Testis (tissue), 2 donors: ENCODE measurements at regions not wholly inside any gene's neighbourhood (a gene's known extent, or its start where the extent isn't known, plus 50 kb on each side); places are given as distances from the start of the nearest gene placed in this dataset.

Experiments used
- DNase-seq: peaks from one replicate; pipeline ENCODE4 v3.0.0-alpha.2; 2019
- H3K27ac ChIP-seq, 2 donors: fragments of 200-600 bp; sonication (generic); one replicate each; pipeline ENCODE4 v1.5.1; 2019
- H3K27me3 ChIP-seq: fragments of 200-600 bp; sonication (generic); one replicate; pipeline ENCODE4 v1.5.1; 2019
- H3K36me3 ChIP-seq: fragments of 200-600 bp; sonication (generic); one replicate; pipeline ENCODE4 v1.5.1; 2017; ENCODE audit warnings: low read depth; ENCODE audit errors: missing control alignments
- H3K4me1 ChIP-seq: fragments of 200-600 bp; sonication (generic); one replicate; pipeline ENCODE4 v1.5.1; 2019
- H3K4me3 ChIP-seq, 2 donors: fragments of 200-600 bp; sonication (generic); one replicate each; pipeline ENCODE4 v1.5.1; 2017 to 2019
- H3K9me3 ChIP-seq: fragments of 200-600 bp; sonication (generic); one replicate; pipeline ENCODE4 v1.5.1; 2017
- POLR2A ChIP-seq: fragments of 450-650 bp; IDR thresholded peaks from one replicate; pipeline ENCODE4 v1.6.1; 2017; ENCODE audit warnings: antibody characterized with exemption, mild to moderate bottlenecking, moderate library complexity
- WGBS, 2 donors: methylation state at CpG; one replicate each; pipeline ENCODE4 v1.1.5; 2018; 5-methylcytosine and 5-hydroxymethylcytosine counted together
- intact Hi-C: fragments of 100-400 bp; cut with DNase I; formaldehyde crosslinking; loops from one replicate; pipeline ENCODE4 v1.15.1; 2023; ENCODE audit warnings: low total_unique reads
- TF ChIP-seq, protein P1 (sequence below), 3 experiments: fragments of 450-650 bp in 2 of 3; fragments of 200-600 bp in 1 of 3; sonication (generic) in 1 of 3; IDR thresholded peaks; one replicate each; pipeline ENCODE4 v1.5.1; 2016 to 2019; ENCODE audit warnings: antibody characterized with exemption in 3 of 3, mild to moderate bottlenecking in 2 of 3, moderate library complexity in 1 of 3

DNA sequence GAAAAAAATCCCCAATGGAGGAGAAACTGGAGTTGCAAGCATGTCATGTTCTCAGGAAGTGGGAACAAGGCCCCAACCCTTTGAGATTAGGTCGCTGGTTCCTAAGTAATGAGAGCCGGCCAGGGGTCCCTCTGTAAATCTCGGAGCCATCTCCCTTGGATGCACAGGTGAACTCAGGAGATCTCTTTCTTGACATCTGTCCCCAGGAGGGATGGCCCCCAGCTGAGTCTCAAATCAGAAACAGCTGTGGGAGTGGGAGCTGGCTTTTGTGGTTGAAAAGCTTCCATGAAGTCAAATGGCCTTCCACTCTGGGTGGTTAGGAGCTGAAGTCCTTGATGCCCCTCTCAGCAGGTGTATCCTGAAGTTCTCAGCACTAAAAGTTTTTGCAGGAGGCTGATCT is 257.1 kb downstream of the BMP7 start:
- DNase-seq: no peak
- no peaks in the 10 kb centered on the region for H3K4me1 ChIP-seq
- TF ChIP-seq POLR2A: no peak
- TF ChIP-seq, protein P1, sequence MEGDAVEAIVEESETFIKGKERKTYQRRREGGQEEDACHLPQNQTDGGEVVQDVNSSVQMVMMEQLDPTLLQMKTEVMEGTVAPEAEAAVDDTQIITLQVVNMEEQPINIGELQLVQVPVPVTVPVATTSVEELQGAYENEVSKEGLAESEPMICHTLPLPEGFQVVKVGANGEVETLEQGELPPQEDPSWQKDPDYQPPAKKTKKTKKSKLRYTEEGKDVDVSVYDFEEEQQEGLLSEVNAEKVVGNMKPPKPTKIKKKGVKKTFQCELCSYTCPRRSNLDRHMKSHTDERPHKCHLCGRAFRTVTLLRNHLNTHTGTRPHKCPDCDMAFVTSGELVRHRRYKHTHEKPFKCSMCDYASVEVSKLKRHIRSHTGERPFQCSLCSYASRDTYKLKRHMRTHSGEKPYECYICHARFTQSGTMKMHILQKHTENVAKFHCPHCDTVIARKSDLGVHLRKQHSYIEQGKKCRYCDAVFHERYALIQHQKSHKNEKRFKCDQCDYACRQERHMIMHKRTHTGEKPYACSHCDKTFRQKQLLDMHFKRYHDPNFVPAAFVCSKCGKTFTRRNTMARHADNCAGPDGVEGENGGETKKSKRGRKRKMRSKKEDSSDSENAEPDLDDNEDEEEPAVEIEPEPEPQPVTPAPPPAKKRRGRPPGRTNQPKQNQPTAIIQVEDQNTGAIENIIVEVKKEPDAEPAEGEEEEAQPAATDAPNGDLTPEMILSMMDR (IDR thresholded peaks at IDR 0.05): no peak
- no peak overlapping the region for H3K27ac ChIP-seq
- H3K36me3 ChIP-seq: no peaks in the 10 kb centered on the region
- no peaks in the 10 kb centered on the region for H3K27me3 ChIP-seq
- 67 to 100% methylated on average over 3 of the region's 3 CpGs for WGBS, 2 donors
- no peaks in the 10 kb centered on the region for H3K9me3 ChIP-seq
- intact Hi-C loops: no loop called here
- no peak overlapping the region for H3K4me3 ChIP-seq

DNA sequence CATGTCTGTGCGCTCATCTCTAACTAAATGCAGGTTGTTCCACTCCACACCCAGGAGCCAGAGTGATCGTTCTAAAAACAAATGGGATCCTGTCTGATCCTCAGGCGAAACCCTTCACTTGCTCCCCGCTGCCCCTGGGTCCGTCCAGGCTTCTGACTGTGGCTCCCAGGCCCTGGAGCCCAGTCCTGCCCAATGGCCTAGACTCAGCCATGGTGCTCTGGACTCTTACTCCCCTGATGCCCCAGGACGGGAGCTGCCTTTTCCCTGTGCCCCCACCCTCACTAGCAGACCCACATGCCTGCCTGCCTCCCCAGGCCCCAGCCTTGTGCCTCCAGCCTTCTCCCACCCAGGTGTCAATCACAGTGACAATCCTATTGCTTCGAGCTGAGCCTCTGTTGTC is 256.7 kb downstream of the BMP7 start:
- WGBS, 2 donors: 70 to 84% methylated on average over 7 of the region's 7 CpGs
- no peaks in the 10 kb centered on the region for H3K27me3 ChIP-seq
- intact Hi-C loops: no loop called here

DNA sequence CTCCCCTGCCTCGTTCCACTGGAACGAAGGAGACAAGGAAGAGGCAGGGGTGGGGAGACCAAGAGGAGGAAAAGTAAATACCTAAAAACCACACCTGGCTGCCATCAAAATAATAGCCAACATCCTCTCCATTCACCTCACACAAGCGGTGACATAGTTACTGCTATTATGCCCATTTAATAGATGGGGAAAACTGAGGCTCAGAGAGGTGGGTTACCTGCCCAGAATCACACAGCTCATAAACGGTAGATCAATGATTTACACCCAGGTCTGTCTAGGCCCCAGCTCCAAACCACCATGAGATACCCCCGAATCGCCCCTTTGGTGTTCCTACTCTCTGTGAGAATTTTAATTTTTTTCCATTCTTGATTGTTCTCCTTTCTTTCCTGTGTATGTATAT is 253.8 kb downstream of the BMP7 start:
- Histone ChIP-seq H3K9me3 (no peaks in the 10 kb centered on the region), H3K4me3 (no peak overlapping the region), H3K27ac (no peak overlapping the region), H3K27me3 (no peaks in the 10 kb centered on the region), H3K36me3 (no peaks in the 10 kb centered on the region), H3K4me1 (no peaks in the 10 kb centered on the region)
- DNase-seq: no peak
- intact Hi-C loops: no loop called here
- TF ChIP-seq, protein P1 (IDR thresholded peaks at IDR 0.05): no peak
- TF ChIP-seq POLR2A: no peak
- WGBS, 2 donors: 85 to 90% methylated on average over 6 of the region's 6 CpGs

More for the DNA sequence above, 256.7 kb downstream of the BMP7 start:
- TF ChIP-seq, protein P1 (IDR thresholded peaks at IDR 0.05): no peak
- no peak for TF ChIP-seq POLR2A
- H3K4me3 ChIP-seq: no peak overlapping the region
- DNase-seq: no peak
- H3K27ac ChIP-seq: no peak overlapping the region
- H3K36me3 ChIP-seq: no peaks in the 10 kb centered on the region
- H3K9me3 ChIP-seq: no peaks in the 10 kb centered on the region
- H3K4me1 ChIP-seq: no peaks in the 10 kb centered on the region

DNA sequence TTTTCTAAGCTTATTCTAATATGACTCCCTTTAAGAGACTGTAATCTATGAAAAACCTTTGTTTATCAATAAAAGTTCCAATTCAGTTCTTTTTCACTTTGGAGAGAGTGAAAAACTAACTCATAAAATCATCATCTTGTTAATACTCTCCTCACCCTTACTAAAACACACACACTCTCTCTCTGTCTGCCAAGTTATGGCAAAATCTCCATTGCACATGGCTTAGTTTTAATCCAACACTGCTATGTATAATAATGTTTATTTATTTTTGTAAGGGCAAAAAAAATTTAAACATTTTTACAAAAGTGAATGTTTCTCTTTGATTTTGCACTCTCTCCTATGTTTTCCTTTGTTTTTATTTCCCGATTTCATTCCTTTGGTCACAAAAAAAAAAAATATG is 253.2 kb downstream of the BMP7 start:
- no peak overlapping the region for H3K27ac ChIP-seq
- no peak for DNase-seq
- WGBS, 2 donors: 52 to 59% methylated on average over 1 of the region's 1 CpG
- H3K27me3 ChIP-seq: no peaks in the 10 kb centered on the region
- TF ChIP-seq, protein P1 (IDR thresholded peaks at IDR 0.05): no peak
- TF ChIP-seq POLR2A: no peak
- no peak overlapping the region for H3K4me3 ChIP-seq
- H3K4me1 ChIP-seq: no peaks in the 10 kb centered on the region
- no peaks in the 10 kb centered on the region for H3K9me3 ChIP-seq
- intact Hi-C loops: no loop called here
- H3K36me3 ChIP-seq: no peaks in the 10 kb centered on the region

DNA sequence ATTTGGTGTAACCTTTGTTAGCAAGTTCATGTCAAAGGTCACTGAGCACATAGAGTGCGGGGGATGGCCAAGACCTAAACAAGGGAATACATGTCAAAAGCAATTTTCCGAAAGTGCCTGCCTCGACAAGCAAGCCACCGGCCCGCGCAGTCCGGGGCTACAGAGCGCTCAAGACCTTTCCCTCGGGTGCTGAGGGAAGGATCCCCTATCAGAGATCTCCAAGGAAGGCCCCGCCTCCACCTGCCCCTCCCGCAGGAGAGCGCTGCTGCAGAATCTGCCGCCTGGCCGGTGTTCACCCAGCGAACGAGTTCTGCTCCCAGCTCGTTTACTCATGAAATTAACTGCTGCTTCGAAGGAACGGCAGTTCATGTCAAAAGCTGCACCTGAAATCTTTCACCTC is 252.7 kb downstream of the BMP7 start:
- no peak overlapping the region for H3K27ac ChIP-seq
- TF ChIP-seq, protein P1 (IDR thresholded peaks at IDR 0.05): no peak
- no peak for TF ChIP-seq POLR2A
- no peaks in the 10 kb centered on the region for H3K4me1 ChIP-seq
- no peaks in the 10 kb centered on the region for H3K9me3 ChIP-seq
- H3K36me3 ChIP-seq: no peaks in the 10 kb centered on the region
- peak; percentile 27 for DNase-seq
- WGBS, 2 donors: 1 to 3% methylated on average over 18 of the region's 19 CpGs
- H3K4me3 ChIP-seq: no peak overlapping the region
- no peaks in the 10 kb centered on the region for H3K27me3 ChIP-seq
- intact Hi-C loops: no loop called here
